PFSK-1 (cell line): ENCODE measurements at regions not wholly inside any gene's neighbourhood (a gene's known extent, or its start where the extent isn't known, plus 50 kb on each side); places are given as distances from the start of the nearest gene placed in this dataset.

Experiments used
- REST ChIP-seq, 2 experiments: IDR thresholded peaks; 2 replicates each; pipeline versions ENCODE4 v1.6.1 to v1.8.0; 2011 to 2012; ENCODE audit warnings: low read depth in 2 of 2, low read length in 2 of 2, control low read depth in 1 of 2, inconsistent platforms in 1 of 2, mild to moderate bottlenecking in 1 of 2, moderate library complexity in 1 of 2; ENCODE audit not compliant: insufficient read depth in 1 of 2
- TAF1 ChIP-seq: IDR thresholded peaks from 2 replicates; pipeline ENCODE4 v1.6.1; 2012; ENCODE audit warnings: low read length, control low read depth, borderline replicate concordance; ENCODE audit not compliant: insufficient read depth

- no peak for TF ChIP-seq REST (IDR thresholded peaks at IDR 0.05; ENCODE audit: insufficient read depth in 1 of 2, low read depth in 2 of 2, low read length in 2 of 2)
- no peak for TF ChIP-seq TAF1
Measured at GRCh38 chr16:72501739-72502593, 330.0 kb upstream of the PMFBP1 start.
